ENCODE measurements at regions not wholly inside any gene's neighbourhood (a gene's known extent, or its start where the extent isn't known, plus 50 kb on each side); places are given as distances from the start of the nearest gene placed in this dataset.
A peak's percentile ranks its signal among the peaks of the same experiment; 100 is the strongest.

- Histone ChIP-seq H3K9ac (no peak overlapping the region), H3K27ac (no peak overlapping the region), H3K9me3 (replicated peaks in 1 of 11) (peaks cover 0 to 13% (median 6%) of the 10 kb centered on the region in 11 experiments; a peak in 8 of 22 replicates), H3K36me3 (no peaks in the 10 kb centered on the region), H3K4me2 (no peak overlapping the region), H3K4me1 (peaks cover 0 to 11% (median 0%) of the 10 kb centered on the region in 10 experiments; a peak in 2 of 20 replicates), H3K4me3 (no peak overlapping the region), H3K27me3 (no peaks in the 10 kb centered on the region), H4K20me1 (no peaks in the 10 kb centered on the region)
- TF ChIP-seq Cebpa-rat (IDR thresholded peaks at IDR 0.05), result no peak
Measured at GRCh38 chr18:60047556-60047955, 147.8 kb downstream of the PMAIP1 start.

DNA sequence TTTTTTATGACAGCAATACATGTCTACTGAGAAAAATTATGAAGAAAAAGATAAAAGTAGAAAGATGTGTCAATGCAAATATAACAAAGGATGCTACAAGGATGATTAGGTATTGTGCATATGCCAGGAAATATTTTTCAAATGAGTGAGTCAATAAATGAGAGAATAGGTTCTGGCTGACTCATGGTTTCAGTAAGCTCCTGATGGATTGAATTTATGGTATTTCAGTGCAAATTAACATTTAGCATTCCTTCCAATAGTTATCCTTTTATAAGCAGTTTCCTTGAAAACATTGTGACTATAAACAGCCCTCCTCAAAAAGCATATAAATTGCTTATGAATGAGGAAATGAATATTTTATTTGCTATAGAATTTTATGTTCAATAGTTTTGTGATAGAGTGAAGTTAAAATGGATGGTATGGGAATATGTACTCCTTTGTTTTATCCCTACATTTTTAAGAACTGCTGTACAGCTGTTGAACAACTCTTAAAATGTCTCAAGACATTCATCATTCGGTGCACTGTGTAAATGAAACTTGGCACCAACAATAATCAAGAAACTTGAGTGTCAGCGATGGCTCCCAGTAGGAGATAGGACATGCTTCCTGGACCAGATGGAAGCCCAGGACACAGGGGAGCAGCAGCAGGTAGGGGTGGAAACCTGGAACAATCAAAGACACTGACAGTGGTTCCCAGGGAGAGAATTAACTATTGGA, 144.7 kb downstream of the PMAIP1 start:
- no peak for TF ChIP-seq Cebpa-rat (IDR thresholded peaks at IDR 0.05)
- Histone ChIP-seq H3K9me3 (replicated peaks in 1 of 11) (peaks cover 0 to 8% (median 4%) of the 10 kb centered on the region in 11 experiments; a peak in 5 of 22 replicates), H3K4me3 (no peak overlapping the region), H3K27ac (no peak overlapping the region), H3K27me3 (no peaks in the 10 kb centered on the region), H3K36me3 (no peaks in the 10 kb centered on the region), H3K4me2 (no peak overlapping the region), H3K4me1 (no peaks in the 10 kb centered on the region), H3K9ac (no peak overlapping the region), H4K20me1 (no peaks in the 10 kb centered on the region)

DNA sequence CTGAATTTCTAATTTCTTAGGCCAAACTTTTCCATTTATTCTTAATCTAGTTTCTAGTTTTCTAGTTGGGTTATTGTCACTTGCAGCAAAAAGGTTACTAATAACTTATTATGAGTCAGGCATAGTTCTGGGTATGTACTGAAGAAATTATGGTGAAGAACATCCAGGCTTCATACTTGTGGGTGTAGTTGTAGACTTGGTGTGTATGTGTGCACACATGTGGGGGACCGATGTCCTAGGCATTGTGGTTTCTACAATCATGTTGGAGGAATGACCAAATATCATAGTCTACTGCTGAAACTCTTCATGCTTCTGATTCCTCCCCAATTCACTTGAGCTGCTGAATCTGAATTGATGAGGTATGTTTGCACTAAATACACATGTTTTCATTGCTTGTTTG, 141.2 kb downstream of the PMAIP1 start:
- no peak overlapping the region for H3K27ac ChIP-seq
- H3K27me3 ChIP-seq, result no peaks in the 10 kb centered on the region
- H3K4me3 ChIP-seq, result no peak overlapping the region
- no peaks in the 10 kb centered on the region for H3K36me3 ChIP-seq
- no peak overlapping the region for H3K9ac ChIP-seq
- no peaks in the 10 kb centered on the region for H3K9me3 ChIP-seq (replicated peaks in 1 of 11)
- TF ChIP-seq Cebpa-rat (IDR thresholded peaks at IDR 0.05), result no peak
- H4K20me1 ChIP-seq, result no peaks in the 10 kb centered on the region
- no peak overlapping the region for H3K4me2 ChIP-seq
- no peaks in the 10 kb centered on the region for H3K4me1 ChIP-seq

DNA sequence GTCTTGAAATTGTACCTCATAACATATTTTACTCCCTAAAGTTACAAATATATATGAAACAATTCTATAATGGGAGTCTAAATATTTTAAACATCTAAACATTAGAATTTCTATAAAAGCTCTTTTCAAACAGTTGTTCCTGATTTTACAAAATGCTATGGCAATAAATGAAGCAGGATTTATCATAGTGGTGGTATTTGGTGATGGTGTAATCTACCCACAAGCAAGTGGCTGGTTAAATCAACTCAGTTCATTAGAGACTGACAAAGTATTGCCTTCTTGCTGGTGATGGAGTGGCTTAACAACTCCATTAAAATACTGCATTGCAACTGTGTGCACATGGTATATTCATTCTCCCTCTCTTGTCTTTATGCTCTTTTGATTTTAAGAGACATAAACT, 138.9 kb downstream of the PMAIP1 start:
- H3K27me3 ChIP-seq, result no peaks in the 10 kb centered on the region
- no peaks in the 10 kb centered on the region for H3K4me1 ChIP-seq
- no peak for TF ChIP-seq Cebpa-rat (IDR thresholded peaks at IDR 0.05)
- no peak overlapping the region for H3K9ac ChIP-seq
- no peak overlapping the region for H3K4me3 ChIP-seq
- H3K27ac ChIP-seq, result no peak overlapping the region
- H3K4me2 ChIP-seq, result no peak overlapping the region
- H4K20me1 ChIP-seq, result no peaks in the 10 kb centered on the region
- no peaks in the 10 kb centered on the region for H3K9me3 ChIP-seq (replicated peaks in 1 of 11)
- no peaks in the 10 kb centered on the region for H3K36me3 ChIP-seq

DNA sequence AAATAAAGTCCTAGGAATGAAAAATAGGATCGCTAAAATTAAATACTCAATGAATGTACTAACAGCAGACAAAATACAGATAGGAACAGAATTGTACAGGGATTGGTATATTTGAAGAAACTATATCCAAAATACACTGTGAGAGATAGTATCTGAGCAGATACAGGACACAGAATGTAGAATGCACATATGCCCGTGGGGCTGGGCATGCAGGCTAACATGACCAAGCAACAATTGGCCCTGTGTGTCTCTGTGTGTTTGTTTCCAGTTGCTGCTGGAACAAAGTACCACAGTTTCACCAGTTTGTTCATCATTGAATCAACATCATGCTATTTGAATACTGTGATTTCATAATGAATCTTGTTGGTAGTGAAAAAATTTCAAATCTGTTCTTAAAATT, 127.6 kb downstream of the PMAIP1 start:
- H3K9me3 ChIP-seq (replicated peaks in 1 of 11), result no peaks in the 10 kb centered on the region
- H3K27me3 ChIP-seq, result no peaks in the 10 kb centered on the region
- peaks cover 0 to 9% (median 0%) of the 10 kb centered on the region in 10 experiments; a peak in 6 of 20 replicates for H3K4me1 ChIP-seq
- no peak for TF ChIP-seq Cebpa-rat (IDR thresholded peaks at IDR 0.05)
- no peaks in the 10 kb centered on the region for H4K20me1 ChIP-seq
- no peak overlapping the region for H3K4me3 ChIP-seq
- no peak overlapping the region for H3K9ac ChIP-seq
- H3K4me2 ChIP-seq, result no peak overlapping the region
- no peak overlapping the region for H3K27ac ChIP-seq
- no peaks in the 10 kb centered on the region for H3K36me3 ChIP-seq

DNA sequence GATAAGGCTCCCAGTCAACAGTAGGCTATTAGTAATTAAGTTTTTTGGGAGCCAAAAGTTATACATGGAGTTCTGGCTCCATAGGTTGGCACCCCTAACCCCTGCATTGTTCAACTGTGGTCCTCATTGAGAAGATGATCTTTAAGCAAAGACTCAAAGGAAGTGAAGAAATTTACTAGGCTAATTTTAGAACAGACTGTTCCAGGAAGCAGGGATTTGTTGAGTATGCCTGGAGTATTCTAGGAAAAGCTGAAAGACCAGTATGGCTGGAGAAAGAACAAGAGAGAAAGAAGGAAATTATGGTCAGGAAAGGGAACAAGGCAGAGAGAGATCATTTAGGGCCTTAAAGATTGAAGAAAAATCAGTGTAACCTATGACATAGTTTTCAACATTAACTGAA, 125.1 kb downstream of the PMAIP1 start:
- Histone ChIP-seq H3K4me2 (peak overlapping the region in 4 of 11 experiments; percentile 24 to 59 (median 44); a peak in 5 of 22 replicates), H4K20me1 (no peaks in the 10 kb centered on the region), H3K4me1 (peaks cover 3 to 14% (median 9%) of the 10 kb centered on the region in 10 experiments; a peak in 17 of 20 replicates), H3K9me3 (replicated peaks in 1 of 11) (no peaks in the 10 kb centered on the region), H3K36me3 (no peaks in the 10 kb centered on the region), H3K27ac (no peak overlapping the region), H3K4me3 (no peak overlapping the region), H3K9ac (no peak overlapping the region), H3K27me3 (no peaks in the 10 kb centered on the region)
- no peak for TF ChIP-seq Cebpa-rat (IDR thresholded peaks at IDR 0.05)

- Histone ChIP-seq H3K9me3 (replicated peaks in 1 of 11) (no peaks in the 10 kb centered on the region), H3K4me2 (no peak overlapping the region; a peak in 1 of 22 replicates), H3K9ac (no peak overlapping the region), H4K20me1 (no peaks in the 10 kb centered on the region), H3K27me3 (no peaks in the 10 kb centered on the region), H3K4me1 (peaks cover 3 to 14% (median 9%) of the 10 kb centered on the region in 10 experiments; a peak in 17 of 20 replicates), H3K4me3 (no peak overlapping the region), H3K27ac (no peak overlapping the region), H3K36me3 (no peaks in the 10 kb centered on the region)
- TF ChIP-seq Cebpa-rat (IDR thresholded peaks at IDR 0.05), result no peak
Measured at GRCh38 chr18:60024345-60024744, 124.5 kb downstream of the PMAIP1 start.

DNA sequence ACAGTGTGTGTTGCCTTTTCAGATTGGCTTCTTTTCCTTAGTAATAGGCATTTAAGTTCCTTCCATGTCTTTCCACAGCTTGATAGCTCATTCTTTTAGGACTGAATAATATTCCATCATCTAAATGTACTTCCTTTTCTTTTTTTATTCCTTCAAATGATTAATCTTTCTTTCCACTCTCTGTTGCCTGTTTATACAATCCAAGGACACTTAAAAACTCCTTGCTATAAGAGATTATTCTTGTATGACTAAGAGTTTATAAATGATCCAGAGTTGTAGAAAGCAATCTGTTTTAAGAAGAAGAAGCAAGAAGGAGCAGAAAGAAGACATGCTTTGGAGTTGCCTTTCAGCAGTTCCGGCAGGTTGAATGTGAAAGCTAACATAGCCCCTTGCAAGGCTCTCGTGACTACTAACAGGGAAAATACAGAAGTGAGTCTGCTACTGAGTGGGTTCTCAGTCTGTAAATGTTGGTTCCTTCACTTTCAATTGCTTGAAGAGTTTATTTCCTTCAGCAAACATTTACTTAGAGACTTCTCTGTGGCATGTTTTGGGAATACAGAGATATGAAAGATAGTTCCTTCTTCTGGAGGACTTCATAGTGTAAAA, 123.0 kb downstream of the PMAIP1 start:
- H3K9ac ChIP-seq, result no peak overlapping the region
- H3K4me2 ChIP-seq, result no peak overlapping the region
- H3K4me1 ChIP-seq, result peaks cover 3 to 14% (median 9%) of the 10 kb centered on the region in 10 experiments; a peak in 17 of 20 replicates
- no peaks in the 10 kb centered on the region for H4K20me1 ChIP-seq
- H3K4me3 ChIP-seq, result no peak overlapping the region
- no peak overlapping the region for H3K27ac ChIP-seq
- H3K36me3 ChIP-seq, result no peaks in the 10 kb centered on the region
- no peak for TF ChIP-seq Cebpa-rat (IDR thresholded peaks at IDR 0.05)
- no peaks in the 10 kb centered on the region for H3K27me3 ChIP-seq
- no peaks in the 10 kb centered on the region for H3K9me3 ChIP-seq (replicated peaks in 1 of 11)

DNA sequence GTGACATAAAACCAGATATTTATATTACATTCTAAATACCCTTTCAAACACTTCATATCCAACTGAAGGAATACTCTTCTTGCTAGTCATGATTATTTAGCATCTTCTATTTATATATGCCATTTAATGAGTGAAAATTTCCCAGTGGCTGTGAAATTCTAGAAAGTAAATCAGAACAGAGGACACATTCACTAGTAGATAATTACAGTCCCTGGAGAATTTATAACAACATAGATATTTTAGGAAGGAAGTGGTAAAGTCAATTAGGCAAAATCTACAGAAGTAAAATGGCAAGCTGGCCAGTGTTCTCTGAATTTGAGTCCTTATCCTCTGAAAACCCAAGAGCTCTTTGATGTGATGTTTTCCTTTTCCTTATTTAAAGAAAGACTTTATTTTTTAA, 121.8 kb downstream of the PMAIP1 start:
- Histone ChIP-seq H3K27ac (no peak overlapping the region), H3K36me3 (no peaks in the 10 kb centered on the region), H3K4me1 (peaks cover 3 to 14% (median 9%) of the 10 kb centered on the region in 10 experiments; a peak in 17 of 20 replicates), H3K27me3 (no peaks in the 10 kb centered on the region), H3K9me3 (replicated peaks in 1 of 11) (no peaks in the 10 kb centered on the region), H3K9ac (no peak overlapping the region), H3K4me3 (no peak overlapping the region), H4K20me1 (no peaks in the 10 kb centered on the region), H3K4me2 (peak overlapping the region in 9 of 11 experiments; percentile 3 to 57 (median 47); a peak in 14 of 22 replicates)
- no peak for TF ChIP-seq Cebpa-rat (IDR thresholded peaks at IDR 0.05)
